ENCODE measurements at regions not wholly inside any gene's neighbourhood (a gene's known extent, or its start where the extent isn't known, plus 50 kb on each side); places are given as distances from the start of the nearest gene placed in this dataset.

DNA sequence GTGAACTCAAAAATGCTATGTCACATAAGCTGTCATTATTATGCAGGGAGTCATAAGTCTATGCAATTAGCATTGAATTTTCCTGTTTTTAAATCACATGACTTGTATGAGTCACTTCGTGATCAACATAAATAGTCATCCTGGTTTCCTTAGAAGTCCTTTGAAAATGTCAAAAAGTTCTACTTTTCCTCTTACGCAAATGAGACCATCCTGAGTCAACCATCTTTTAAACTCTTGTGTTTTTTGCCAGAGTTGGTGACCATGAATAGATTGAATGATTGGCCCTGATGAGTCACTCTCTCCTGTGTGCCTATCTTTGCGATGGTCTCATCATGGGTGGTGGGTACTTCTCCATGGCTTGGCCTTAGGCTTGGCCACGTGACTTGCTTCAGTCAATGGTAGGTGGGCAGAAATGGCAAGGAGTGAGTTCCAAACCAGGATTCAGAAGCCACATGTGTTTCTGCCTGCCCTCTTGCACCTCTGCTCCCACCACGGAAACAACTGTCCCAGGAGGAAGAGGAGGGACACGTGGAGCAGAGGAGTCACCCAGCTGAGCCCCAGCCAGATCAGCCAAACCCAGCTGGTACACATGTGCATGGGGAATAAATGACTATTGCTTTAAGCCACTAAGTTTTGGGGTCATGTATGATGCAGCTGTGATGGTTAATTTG is 123.5 kb upstream of the CACNA1A start:
- no peak for TF ChIP-seq RFXANK (CRISPR knock-in tag; IDR thresholded peaks at IDR 0.05)
- TF ChIP-seq, protein P1, sequence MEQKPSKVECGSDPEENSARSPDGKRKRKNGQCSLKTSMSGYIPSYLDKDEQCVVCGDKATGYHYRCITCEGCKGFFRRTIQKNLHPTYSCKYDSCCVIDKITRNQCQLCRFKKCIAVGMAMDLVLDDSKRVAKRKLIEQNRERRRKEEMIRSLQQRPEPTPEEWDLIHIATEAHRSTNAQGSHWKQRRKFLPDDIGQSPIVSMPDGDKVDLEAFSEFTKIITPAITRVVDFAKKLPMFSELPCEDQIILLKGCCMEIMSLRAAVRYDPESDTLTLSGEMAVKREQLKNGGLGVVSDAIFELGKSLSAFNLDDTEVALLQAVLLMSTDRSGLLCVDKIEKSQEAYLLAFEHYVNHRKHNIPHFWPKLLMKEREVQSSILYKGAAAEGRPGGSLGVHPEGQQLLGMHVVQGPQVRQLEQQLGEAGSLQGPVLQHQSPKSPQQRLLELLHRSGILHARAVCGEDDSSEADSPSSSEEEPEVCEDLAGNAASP (CRISPR knock-in tag; IDR thresholded peaks at IDR 0.05; ENCODE audit: borderline replicate concordance): no peak
- no peak for TF ChIP-seq ERF (CRISPR knock-in tag; IDR thresholded peaks at IDR 0.05)
- no peak for TF ChIP-seq ZNF780A (CRISPR knock-in tag; IDR thresholded peaks at IDR 0.05)
- TF ChIP-seq, protein P2, sequence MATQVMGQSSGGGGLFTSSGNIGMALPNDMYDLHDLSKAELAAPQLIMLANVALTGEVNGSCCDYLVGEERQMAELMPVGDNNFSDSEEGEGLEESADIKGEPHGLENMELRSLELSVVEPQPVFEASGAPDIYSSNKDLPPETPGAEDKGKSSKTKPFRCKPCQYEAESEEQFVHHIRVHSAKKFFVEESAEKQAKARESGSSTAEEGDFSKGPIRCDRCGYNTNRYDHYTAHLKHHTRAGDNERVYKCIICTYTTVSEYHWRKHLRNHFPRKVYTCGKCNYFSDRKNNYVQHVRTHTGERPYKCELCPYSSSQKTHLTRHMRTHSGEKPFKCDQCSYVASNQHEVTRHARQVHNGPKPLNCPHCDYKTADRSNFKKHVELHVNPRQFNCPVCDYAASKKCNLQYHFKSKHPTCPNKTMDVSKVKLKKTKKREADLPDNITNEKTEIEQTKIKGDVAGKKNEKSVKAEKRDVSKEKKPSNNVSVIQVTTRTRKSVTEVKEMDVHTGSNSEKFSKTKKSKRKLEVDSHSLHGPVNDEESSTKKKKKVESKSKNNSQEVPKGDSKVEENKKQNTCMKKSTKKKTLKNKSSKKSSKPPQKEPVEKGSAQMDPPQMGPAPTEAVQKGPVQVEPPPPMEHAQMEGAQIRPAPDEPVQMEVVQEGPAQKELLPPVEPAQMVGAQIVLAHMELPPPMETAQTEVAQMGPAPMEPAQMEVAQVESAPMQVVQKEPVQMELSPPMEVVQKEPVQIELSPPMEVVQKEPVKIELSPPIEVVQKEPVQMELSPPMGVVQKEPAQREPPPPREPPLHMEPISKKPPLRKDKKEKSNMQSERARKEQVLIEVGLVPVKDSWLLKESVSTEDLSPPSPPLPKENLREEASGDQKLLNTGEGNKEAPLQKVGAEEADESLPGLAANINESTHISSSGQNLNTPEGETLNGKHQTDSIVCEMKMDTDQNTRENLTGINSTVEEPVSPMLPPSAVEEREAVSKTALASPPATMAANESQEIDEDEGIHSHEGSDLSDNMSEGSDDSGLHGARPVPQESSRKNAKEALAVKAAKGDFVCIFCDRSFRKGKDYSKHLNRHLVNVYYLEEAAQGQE (IDR thresholded peaks at IDR 0.05; ENCODE audit: borderline replicate concordance in 1 of 2, low read depth in 1 of 2, low read length in 2 of 2): no peak
- TF ChIP-seq, protein P3, sequence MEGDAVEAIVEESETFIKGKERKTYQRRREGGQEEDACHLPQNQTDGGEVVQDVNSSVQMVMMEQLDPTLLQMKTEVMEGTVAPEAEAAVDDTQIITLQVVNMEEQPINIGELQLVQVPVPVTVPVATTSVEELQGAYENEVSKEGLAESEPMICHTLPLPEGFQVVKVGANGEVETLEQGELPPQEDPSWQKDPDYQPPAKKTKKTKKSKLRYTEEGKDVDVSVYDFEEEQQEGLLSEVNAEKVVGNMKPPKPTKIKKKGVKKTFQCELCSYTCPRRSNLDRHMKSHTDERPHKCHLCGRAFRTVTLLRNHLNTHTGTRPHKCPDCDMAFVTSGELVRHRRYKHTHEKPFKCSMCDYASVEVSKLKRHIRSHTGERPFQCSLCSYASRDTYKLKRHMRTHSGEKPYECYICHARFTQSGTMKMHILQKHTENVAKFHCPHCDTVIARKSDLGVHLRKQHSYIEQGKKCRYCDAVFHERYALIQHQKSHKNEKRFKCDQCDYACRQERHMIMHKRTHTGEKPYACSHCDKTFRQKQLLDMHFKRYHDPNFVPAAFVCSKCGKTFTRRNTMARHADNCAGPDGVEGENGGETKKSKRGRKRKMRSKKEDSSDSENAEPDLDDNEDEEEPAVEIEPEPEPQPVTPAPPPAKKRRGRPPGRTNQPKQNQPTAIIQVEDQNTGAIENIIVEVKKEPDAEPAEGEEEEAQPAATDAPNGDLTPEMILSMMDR (CRISPR knock-in tag; IDR thresholded peaks at IDR 0.05): no peak

Measured in HepG2 (cell line).